Limb (tissue), 2 donors: ENCODE measurements at regions not wholly inside any gene's neighbourhood (a gene's known extent, or its start where the extent isn't known, plus 50 kb on each side); places are given as distances from the start of the nearest gene placed in this dataset.

Experiments
- DNase-seq, 2 donors: peaks; one replicate each; pipeline ENCODE4 v3.0.0-alpha.2; 2016; ENCODE audit errors: extremely low spot score in 2 of 2

DNA sequence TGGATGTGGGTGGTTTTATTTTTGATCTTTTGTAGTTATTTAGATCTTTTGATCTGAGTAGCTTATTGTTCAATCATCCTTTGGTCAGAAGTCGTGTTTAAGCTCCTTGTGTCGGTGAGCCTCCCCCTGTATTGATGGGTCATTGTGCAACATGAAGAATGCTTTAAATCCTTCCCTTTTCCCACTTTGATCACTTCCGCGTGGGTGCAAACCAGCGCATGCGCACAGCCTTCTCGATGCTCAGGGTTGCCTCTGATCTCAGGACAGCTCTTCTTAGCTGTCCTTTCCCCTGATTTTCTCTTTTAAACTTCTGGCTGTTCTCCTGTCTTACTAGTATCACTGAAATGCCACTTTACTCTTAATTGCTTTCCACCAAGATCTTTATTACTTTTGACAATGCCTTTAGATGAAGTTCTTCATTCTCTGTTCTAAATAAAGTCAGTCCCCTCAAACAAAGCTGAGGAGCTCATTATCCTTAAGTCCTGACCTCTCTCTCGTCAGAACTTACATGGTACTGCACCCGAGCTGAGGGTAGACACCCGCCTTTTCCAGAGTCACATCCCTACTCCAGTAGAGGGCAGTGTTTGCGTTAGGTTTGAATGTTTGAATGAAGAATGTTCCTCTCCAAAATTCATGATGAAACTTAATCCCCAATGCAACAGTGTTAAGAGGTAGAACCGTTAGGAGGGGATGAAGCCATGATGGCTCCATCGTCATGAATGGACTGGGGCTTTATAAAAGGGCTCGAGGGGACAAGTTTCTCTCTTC is 547.9 kb upstream of the TMPRSS15 start:
- no peak for DNase-seq

DNA sequence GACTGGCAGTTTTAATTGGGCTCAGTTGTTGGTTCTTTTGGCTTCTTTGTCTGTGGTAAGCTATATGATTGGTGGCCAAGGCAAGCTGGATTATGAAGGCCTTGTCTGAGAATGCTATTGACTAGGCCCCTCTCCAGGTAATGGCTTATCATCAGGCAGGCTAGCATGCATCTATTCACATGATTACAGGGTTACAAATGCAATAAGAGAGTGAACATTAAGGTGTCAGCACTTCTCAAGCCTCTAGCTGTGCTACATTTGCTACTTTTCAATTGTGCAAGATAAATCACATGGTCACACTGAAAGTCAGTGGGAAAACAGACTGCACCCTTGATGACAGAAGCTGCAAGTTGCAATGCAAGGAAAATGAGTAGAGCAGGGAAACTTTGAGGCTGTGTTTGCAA is 550.9 kb upstream of the TMPRSS15 start:
- no peak for DNase-seq

DNA sequence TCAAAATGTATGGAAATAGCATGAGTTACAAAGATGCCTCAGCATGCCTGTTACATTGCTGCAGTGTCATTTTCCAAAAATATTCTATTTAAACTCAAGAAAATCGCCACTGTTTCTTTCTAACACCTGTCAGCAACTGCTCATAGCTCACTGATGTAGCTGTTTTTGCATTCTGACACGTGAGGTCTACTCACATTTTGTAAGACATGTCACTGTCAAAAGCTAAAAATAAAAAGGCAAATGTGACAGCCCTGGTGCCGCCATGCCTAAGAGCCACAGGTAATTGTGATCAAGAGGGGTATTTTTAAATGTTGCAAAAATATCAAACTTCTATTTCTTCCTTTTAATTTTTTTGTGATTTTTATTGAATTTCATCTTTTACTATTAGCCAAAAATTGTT is 556.2 kb upstream of the TMPRSS15 start:
- no peak for DNase-seq

DNA sequence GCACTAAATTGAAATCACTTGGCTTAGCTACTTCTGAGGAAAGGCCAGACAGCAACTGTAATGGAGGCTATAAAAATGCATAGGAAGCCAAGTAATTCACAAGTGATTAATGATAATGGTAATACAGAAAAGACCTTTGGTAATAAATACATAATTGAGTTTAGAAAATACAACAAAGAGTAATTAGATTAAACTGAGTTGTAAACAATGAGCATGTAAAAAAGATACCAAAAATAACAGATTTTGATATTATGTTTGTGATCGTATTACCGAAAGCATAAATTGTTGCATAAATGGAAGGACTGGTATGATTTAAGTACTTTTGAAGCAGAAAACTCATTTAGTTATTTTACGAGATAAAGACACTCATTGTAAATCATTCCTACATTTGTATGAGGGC is 556.7 kb upstream of the TMPRSS15 start:
- DNase-seq: no peak

DNA sequence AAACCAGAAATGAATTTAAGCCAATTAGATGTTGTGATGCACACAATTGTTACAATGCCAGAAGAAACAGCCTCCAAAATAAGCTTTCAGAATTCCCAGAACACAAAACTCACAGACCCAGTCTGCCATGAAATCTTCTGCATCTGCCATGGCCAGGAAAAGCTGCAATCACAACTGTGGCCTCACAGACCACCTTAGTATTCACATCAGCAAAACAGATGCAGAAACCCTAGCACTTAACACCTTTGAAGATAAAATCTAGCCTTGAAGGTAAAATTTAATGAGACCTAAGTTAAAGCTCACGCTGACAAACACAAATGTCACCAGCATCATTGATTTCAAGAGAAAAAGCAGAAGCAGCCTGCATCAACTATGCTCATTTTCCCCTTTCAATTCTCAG is 566.8 kb upstream of the TMPRSS15 start:
- no peak for DNase-seq

DNA sequence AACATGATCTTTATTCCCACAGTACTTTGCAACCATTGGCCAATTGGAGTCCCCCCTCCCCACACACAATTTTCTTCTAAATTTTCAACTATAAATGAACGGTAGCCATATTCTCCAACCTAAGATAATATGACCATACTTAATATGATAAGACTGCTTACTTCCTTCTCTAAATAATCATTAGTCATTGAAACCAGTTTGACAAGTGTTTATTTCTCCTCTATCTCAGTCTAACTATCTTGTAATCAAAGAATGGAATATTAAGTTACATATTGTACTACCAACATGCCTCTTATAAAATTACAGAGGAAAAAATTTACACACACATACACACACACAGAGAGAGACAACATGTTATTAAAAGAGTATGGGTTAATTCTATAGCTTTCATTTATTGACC is 567.4 kb upstream of the TMPRSS15 start:
- no peak for DNase-seq

DNA sequence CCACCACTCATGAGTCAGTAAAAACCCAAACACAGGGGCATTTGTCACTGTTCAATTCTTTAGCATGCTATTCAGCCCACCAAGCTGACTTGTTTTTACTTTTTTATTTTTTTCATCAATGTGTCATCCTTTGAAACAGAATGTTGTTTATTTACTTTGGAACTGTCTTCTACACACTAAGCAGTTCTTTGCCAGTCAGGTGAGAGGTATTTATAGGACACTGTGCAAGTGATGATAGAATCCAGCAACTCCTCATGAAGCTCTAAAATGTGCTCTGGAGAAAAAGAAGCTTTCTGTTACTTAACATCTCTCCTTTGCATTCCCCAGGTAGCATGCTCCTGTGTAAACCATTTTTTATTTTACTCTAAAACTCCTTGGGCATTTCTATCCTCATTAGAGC is 582.0 kb upstream of the TMPRSS15 start:
- no peak for DNase-seq

DNA sequence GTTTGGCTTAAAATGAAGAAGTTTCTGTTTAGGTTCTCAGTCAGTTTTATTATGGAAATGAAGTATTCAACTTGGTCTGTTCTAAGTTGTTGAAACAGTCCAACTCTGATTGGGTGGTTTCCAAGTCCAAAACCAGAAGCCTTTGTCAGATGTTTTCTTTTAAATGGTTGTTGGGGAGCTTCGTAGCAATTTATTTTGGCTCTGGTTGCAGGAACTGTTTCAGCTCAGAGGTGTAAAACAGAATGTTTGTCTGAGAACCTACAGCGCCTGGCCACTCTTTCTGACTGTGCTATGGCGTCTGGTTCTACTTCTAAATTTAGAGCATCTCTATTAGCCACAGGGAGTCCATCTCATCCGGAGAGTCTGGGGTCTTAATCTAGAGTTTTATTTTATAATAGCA is 582.6 kb upstream of the TMPRSS15 start:
- DNase-seq: no peak

DNA sequence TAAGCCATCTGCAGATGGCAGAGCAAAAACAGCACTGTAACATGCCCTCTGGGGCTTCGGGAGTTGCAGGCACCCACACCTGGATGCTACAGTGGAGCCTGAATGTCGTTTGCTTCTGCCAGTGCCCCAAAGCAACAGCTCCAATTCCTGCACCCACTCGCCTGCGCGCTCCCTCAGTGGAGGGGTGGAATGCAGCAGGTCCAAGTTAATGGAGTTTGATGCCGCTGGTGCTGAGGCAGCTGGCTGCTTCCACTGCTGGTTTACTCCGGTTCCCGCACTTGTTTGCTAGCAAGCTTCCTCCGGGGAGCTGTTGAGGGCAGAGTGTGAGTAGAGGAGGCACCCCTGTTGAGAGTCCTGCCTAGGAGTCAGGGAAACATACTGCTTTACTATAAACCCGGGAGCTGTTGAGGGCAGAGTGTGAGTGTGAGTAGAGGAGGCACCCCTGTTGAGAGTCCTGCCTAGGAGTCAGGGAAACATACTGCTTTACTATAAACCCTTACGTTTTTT is 584.0 kb upstream of the TMPRSS15 start:
- DNase-seq: no peak

DNA sequence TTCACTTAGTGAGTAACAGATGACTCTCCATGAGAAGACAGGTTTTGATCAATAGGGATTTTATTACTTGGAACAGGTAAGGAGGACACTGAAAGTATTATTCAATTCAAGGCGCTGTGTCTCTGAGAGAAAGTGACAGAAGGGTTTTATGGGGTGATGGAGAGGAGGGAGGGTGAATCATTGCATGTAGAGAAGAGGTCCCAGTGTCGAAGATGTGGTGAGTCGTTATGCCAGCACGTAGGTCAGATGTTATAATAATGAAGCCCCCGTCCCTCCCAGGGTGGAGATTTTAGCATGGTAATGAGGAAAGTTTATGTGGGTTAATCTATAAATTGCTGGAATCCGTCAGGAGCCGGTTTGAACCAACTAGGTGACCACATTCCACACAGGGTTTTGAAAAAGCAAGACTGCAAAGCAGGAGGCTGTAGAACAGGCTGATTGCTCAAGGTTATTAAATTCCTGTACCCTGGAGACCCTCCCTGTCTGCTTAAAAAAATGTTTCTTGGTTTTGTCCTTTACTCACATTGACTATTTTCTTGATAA is 586.4 kb upstream of the TMPRSS15 start:
- no peak for DNase-seq

DNA sequence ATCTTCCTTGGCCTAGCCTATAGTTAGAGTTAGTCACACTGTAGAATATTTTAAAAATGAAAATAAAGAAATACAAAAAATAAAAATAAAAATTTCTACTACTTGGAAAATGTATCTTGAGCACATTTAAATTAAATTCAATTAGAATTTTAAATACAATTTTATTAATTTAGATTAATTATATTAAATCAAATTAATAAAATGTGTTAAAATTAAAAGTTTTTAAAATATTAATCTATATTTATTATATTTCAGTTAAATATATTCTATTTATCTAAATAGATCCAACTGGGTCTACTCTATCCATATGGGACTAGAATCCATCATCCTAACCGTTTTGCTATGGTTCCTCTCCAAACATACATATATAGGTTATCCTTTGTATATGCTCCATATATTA is 588.3 kb upstream of the TMPRSS15 start:
- no peak for DNase-seq

DNA sequence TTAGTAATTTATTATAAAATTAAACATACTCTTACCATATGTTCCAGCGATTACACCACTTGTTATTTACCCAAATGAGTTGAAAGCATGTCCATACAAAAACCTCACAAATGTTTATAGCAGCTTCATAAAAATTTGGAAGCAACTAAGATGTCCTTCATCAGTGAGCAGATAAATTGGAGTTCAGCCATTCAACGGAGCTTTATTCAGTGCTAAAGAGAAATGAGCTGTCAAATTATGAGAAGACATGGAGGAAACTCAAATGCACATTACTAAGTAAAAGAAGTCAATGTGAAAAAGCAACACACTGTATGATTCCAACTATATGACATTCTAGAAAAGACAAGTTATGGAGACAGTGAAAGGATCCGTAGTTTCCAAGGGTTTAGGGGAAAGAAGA is 606.7 kb upstream of the TMPRSS15 start:
- DNase-seq: no peak

DNA sequence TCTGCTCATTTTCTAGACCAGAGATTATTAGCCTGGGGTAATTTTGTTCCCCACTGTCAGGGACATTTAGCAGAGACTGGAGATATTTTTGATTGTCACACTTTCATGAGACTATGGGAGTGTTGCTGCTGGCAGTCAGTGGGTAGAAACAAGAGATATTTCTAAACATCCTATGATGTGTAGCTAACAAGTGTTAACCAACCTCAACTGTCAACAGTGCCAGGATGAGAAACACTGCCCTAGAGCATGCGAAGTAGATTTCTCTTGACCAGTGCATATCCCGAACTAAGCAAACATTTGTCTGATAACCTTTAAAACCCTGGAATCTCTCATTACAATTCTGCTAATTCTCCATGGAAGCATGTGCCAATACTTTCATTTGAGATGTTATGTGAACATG is 607.4 kb upstream of the TMPRSS15 start:
- no peak for DNase-seq

DNA sequence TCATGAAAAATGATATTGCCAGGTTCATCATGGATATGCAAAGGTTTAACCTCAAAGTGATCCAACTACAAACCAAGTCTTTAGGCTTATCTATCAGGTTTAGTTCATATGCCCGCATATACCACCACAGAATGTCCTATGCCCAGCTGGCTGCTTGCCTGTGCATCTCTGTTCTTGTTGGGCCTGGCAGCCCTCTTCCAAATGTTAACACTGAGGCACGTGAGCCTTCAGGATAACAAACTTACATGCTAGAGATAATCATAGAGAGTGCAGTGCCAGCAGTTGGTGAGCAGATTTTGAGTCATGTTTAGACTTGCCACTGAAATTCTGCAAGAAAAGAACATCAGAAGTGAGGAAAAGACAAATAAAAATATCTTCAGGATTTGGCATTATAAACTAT is 607.9 kb upstream of the TMPRSS15 start:
- no peak for DNase-seq

DNA sequence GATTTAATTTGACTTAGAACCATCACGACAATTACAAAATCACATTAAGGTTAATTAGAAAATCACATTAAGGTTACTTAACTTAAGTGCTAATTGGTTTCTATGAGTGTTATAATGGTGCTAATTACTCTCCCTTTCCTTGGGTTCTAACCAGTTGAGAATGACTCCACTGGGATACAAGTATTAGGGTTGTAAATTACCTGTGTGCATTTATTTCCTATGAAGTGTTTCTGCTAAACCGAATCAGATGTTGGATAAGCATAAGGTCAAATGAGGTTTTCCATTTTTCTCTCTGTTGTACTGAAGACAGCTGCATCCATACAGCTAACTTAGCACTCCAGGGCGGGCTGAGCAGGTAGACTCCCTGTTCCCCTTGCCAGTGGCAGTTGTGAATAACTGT is 610.3 kb upstream of the TMPRSS15 start:
- no peak for DNase-seq

DNA sequence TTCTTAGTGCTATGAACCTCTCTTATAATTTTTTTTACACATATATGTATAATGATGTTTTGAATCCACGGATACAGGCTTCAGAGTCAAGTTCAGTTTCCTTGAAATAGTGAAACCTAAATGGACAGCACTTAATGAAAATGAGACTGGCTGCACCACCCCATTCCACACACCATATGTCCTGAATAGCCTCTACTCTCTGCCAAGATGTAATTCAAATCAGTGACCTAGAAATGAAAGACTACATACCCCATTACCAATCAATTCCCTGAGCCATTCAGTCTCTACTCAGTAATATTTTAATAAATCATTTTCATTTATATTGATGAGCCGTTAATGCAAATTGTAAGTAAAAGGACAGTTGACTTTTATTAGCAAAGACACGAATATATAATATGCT is 614.9 kb upstream of the TMPRSS15 start:
- no peak for DNase-seq

DNA sequence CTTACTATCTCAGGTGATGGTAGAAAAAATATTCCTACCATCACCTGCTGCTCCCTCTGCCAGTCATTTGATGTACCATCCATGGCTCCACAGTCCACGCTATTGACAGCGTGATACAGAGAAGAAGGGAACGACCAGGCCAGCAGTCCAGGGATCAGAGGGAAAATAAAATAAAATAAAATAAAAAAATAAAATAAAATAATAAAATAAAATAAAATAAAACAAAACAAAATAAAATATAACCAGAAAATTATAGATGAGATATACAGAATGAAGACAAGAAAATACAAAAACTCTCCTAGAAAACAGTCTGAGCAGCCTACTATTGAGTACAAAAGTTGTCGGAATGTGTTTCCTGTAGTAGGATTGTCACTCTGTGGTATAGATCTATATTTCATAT is 619.4 kb upstream of the TMPRSS15 start:
- DNase-seq: no peak

DNA sequence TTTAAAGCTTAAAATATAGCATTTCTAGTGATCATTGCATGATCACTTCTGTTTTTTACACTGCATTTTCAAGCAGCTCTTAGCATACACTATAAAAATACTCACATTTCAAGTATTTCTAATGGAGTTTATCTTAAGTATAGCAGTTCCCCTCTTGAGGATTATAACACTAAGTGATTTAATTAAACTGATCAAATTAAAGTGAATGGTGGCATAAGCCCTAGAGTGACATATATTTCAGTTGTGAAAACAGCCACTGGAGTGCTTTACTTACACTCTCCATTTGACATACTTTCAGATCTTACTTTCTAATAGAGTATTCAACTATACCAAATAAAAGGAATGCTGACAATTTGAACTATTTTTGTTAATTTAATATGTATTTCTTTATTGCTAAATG is 623.3 kb upstream of the TMPRSS15 start:
- DNase-seq: no peak

DNA sequence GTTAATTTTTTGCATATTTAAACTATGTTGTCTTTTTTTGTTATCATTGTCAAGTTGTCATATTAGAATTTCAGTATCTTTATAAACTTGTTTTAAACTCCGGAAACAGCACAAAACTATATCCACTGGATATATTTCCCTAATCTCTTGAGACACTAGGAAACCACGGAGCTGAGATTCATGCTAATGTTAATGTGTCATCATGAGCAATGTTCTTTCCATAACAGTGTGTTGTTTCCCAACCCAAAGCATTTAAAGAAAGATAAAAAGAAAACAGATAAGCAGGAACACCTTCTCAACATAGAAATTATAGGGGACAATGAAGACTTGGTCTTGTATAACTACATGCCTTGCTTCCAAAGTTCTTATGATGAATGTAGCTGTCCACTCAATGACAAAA is 626.2 kb upstream of the TMPRSS15 start:
- no peak for DNase-seq

DNA sequence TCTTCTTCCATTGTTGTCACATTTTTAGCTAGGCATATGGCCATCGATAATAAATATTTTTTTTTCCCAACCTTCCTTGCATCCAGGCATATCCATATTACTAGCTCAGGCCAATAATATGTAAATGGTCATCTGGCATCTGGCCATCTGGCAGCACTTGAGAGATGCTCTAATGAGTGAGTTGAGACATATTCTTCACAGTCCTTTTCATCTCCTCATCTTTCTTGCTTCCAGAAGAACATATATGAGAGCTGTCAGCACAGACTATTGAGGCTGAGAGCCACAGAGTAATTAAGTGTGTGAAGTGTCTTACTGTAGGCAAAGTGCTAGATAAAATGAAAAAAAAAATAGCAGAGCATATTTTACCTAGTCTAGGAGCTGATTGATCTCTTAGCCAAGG is 628.4 kb upstream of the TMPRSS15 start:
- DNase-seq: no peak

DNA sequence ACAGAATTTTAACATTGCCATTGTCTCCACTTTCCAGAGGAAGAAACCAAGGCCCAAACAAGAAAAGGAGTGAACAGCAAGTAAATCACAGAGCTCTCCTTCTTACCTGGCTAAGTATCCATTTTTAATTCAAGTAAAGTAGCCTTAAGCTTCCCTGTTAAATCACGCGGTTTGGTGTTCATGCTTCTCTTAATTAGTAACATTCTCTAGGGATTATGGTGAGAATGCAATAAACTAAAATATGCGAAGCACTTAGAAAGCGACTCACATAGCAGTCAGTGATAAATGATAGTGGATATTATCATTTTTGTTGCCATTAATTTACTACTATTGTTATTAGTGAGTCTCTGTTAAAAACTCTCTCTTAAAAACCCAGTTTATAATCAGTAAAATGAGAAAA is 630.5 kb upstream of the TMPRSS15 start:
- no peak for DNase-seq

DNA sequence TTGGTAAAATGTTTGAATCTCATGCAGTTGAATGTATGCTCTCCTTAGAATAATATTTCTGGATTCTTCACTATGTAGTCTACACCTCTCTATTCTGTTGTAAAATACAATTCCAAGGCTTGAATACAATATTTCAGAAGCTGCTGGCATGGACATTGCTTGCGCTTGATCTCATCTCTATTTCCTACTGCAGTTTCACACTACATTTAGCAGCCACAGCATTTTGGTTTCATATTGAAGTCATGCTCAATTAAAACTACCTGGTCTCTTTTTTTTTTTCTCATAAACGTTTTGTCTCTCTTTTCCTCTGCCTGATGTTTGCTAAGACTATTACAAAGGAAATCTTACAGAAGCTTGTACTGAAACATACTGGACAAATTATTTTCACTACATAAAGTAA is 631.0 kb upstream of the TMPRSS15 start:
- DNase-seq: no peak

DNA sequence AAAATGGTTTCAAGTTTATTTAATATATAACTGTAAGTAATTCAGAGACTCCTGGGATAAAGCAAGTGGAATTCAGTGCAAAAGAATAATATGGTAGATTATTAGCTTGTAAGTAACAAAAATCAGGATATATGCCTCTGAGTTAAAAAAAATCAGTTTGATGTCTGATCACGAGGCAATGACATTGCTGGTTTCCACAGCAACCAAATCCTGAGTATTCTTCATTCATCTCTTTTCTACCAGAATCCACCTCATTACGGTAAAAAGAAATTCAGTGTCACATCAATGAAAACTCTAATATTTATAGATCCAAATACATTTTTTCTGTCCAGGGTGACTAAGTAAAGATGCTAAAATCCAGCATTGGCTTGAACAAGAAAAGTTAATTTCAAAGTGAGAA is 642.3 kb upstream of the TMPRSS15 start:
- DNase-seq: no peak
